HG03196 (cell line): ENCODE measurements at regions not wholly inside any gene's neighbourhood (a gene's known extent, or its start where the extent isn't known, plus 50 kb on each side); places are given as distances from the start of the nearest gene placed in this dataset.
"Not testable (repeated sequence)": the region's sequence is repeated elsewhere in the genome, so short reads cannot be mapped to it uniquely, and the experiment has no call there.

Source experiments
- ATAC-seq: cut with Tn5 transposase; IDR thresholded peaks from one replicate; pipeline ENCODE4 v1.9.1; 2021; ENCODE audit not compliant: unreplicated experiment

GRCh38 chr9:83191154-83191553 is 128.2 kb upstream of the RASEF start:
- no peak for ATAC-seq

DNA sequence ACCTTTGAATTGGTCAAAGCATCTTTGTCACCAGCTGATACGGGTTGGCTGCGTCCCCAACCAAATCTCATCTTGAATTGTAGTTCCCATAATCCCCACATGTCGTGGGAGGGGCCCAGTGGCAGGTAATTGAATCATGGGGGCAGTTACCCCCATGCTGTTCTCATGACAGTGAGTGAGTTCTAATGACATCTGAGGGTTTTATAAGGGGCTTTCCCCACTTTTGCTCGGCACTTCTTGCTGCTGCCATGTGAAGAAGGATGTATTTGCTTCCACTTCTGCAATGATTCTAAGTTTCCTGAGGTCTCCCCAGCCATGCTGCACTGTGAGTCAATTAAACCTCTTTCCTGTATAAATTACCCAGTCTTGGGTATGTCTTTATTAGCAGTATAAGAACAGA is 126.1 kb upstream of the RASEF start:
- ATAC-seq: not testable (repeated sequence)

GRCh38 chr9:83188277-83188676 is 125.3 kb upstream of the RASEF start:
- no peak for ATAC-seq

DNA sequence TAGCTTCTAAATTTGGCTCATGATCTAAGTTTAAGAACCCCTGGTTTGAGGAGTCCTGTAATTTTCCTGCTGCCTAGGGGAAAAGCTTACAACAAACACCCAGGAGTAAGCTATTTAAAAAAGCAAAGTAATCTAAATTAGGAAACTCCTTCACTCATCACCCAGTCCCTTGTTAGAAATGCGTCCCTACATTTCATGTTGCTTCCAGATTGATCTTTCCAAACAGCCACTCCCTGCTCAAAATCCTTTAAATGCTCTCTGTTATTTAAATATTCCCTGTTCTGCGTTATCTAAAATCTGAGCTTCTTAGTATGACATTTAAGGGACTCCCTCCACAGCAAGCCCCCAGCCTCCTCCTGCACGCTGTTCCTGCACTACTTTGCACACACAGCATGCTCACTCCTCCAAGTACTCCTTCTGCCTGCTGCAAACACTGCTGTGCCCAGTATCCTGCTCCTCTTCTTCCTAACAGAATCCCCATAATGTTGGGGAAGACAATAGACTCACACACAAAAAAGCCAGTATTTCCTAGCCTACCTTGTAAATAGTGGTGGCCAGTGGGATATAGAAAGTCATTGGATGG is 123.3 kb upstream of the RASEF start:
- no peak for ATAC-seq

DNA sequence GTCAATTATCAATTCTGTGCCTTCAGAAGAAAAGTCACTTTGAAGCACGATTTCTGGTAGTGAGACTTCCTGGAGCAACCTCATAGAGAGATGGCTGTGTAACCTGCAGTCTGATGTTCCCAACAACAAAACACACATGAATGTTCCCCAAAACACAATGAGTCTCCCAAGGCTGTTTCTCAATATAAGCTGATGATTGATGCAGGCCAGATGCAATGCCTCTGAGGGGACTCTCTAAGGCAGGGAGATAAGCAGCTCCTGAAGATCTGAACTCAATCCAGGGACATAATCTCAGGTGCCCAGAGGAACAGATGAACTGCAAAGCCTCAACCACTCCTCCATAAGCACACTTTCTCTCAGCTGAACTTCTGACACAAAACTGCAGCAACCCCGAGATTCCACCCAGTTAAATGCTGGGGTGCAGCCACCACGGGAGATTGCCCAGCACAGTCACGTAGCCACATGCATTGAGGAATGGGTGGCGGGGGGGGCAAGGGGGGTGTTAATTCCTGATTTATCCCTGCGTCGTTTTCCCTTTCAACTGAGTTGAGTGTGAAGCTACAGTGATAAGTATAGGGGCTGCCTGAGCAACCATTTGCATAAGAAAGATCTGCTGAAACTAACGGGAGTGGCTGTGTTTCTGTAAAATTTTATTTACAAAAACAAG is 122.7 kb upstream of the RASEF start:
- no peak for ATAC-seq

- ATAC-seq: no peak
Observed at GRCh38 chr9:83183621-83184020, 120.7 kb upstream of the RASEF start.

DNA sequence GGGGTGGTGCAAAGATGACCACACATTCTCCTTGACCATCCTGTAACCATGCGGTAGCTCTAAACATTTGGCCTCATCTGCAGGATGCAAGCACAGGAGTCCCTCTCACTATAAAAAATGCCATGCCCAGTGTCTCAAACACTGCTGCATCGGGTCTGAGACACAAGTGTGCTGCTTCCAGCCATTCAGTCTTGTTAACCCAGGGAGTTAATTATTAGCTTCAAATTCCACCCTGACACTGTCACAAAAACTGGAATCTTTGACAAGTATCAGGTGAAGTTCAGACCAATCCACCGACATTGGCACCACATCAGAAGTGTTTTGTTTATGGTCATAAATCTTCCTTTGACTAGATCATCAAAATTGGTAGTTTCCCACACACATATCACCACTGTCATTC is 119.1 kb upstream of the RASEF start:
- no peak for ATAC-seq

DNA sequence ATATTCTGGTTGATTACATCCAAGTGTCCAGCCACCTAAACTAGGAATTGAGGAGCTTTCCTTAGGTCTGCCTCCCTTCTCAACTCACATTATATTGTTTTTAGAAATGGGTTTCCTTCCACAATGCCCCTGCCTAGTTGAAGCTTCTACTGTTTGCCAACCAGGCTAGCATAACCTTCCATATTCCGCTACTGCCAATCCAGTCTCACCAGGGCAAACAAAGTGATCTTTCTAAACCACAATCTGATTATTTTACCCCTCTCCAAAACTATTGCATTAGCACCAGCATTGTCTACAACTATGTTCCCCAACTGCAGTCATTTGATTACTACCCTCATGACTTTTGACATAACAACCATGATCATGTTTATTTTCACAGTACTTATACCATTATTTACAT is 115.8 kb upstream of the RASEF start:
- ATAC-seq: no peak

- ATAC-seq: no peak
Observed at GRCh38 chr9:83177747-83178146, 114.8 kb upstream of the RASEF start.

- no peak for ATAC-seq
Observed at GRCh38 chr9:83167126-83167525, 104.2 kb upstream of the RASEF start.

GRCh38 chr9:83166372-83166771 is 103.4 kb upstream of the RASEF start:
- ATAC-seq: no peak

DNA sequence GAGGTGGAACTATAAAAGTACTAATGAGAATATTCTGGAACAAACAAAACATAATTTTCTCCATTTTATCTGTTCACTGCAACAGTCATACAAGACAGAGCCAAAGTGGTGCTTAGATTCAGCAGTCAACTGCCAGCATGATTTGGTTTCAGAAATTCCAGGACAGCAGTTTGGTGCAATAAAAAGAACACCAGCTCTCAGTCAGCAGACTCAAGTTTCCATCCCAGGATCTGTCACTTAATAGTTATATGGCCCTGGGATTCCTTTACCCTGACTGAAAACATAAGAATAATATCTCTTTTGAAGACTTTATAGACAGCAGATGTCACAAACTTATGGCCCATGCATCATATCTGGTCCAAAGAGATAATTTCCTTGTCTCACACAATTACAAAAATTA is 92.8 kb upstream of the RASEF start:
- no peak for ATAC-seq

- peak; percentile 32 for ATAC-seq
Observed at GRCh38 chr9:83154821-83155220, 91.9 kb upstream of the RASEF start.

GRCh38 chr9:83154087-83154736 is 91.3 kb upstream of the RASEF start:
- ATAC-seq: peak; percentile 98

DNA sequence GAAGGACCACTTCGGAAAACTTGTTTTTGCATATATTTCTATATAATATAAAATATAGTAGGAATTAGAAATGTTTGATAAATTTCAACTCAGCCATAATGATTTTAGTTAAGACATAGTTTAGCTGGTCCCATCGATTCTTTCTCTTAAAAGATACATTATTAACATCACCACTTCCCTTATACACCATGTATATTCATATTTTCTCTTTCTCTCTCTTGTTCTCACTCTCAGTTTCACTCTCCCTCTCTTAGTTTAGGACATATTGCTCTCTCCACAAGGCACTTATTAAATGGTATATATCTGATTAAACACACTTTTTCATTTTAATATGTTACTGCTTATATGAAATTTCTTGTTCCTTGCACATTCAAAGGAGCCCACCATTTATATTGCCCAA is 90.1 kb upstream of the RASEF start:
- peak; percentile 34 for ATAC-seq

DNA sequence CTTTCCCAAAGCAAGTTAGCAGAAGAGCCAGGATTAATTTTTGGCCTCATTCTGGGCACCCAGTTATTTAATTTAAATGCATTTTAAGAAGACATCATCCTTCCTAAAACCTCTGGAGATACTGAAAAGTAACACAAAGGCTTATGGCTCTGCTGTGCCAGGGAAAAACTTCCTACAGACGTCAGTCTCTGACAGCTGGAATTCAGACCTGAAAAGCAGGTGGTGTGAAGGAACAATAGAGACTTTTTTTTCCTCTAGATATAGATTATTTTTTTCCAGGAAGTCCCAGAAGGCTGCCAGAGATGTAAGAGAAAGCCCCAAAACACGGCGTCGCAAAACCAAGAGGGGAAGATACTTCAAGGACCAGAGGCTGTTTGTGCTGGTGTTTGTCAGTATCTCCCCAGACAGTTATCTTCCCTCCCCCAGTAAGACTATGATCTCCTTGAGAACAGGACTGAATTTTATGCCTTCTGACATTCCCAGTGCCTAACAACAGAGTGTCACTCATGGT is 88.7 kb upstream of the RASEF start:
- ATAC-seq: no peak

DNA sequence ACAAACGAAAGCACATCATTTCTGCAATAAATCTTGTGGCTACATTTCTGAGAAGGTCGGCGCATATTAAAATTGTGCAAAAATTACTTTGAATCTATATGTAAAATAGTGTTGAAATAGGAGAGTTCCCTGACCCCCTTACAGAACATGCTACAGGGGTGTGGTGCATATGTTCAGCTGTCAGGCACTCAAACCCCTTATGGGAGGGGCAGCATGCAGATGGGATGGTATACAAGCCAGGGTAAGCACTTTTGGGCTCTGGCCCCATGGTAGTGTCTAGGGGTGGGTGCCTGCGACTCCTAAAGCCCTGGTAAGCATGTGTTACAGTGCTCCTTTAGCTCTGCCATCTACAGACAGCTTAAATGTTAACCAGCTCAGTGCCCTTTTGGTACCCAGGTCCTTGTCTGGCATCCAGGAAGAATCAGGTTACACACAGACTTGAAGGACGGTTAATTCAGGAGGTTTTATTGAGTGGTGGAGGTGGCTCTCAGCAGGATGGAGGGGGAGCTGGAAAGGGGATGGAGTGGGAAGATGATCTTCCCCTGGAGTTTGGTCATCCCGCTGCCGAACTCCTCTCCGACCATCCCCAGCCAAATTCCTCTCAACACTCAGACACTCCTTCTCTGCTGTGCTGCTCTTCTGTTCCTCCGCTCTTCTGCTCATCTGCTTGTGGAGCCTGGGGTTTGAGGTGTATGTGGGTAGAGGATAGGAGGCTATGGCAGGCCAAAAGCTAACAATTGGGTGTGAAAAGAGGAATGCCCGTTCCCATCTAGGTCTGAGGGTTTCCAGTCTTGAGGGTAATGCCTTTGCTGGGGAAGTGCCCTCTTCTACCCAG is 84.6 kb upstream of the RASEF start:
- no peak for ATAC-seq

- no peak for ATAC-seq
Observed at GRCh38 chr9:83146325-83146724, 83.4 kb upstream of the RASEF start.

DNA sequence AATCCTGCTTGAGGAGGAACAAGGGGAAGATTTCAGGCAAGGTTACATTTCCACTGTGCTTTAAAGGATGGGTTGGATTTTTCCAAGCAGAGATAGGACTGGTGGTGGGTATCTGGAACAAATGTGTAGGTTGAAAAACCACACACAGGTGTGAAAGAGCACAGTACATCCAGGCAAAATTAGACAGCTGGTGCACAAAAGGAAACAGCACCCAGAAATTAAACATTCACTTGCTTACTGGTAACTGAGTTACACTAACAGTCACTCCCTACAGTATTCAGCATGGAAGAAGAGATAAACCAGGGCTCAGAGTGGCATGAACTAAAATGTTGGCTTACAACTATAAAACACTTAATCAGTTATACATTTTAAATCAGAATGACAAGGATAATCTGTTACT is 81.5 kb upstream of the RASEF start:
- ATAC-seq: no peak

DNA sequence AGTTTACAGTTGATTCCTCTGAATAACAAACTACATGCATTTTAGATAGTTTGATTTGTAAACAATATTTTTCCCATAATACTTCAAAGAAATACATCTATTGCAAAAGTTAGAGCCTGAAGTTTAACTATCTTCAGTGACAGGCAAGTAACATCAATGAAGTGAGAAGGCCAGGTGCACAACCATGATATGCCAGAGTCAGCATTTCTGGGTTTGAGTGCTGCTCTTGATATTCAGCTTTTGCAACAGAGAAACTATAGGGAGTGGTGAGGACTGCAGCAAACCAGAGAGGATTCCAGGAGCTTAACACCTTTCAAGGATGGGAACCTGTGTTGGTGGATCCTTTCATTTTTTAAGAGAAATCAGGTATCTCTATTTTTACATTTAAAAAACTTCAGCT is 79.4 kb upstream of the RASEF start:
- no peak for ATAC-seq

- ATAC-seq: no peak
Observed at GRCh38 chr9:83141887-83142286, 78.9 kb upstream of the RASEF start.

- no peak for ATAC-seq
Observed at GRCh38 chr9:83140061-83140460, 77.1 kb upstream of the RASEF start.
